ENCODE measurements at regions not wholly inside any gene's neighbourhood (a gene's known extent, or its start where the extent isn't known, plus 50 kb on each side); places are given as distances from the start of the nearest gene placed in this dataset.

DNA sequence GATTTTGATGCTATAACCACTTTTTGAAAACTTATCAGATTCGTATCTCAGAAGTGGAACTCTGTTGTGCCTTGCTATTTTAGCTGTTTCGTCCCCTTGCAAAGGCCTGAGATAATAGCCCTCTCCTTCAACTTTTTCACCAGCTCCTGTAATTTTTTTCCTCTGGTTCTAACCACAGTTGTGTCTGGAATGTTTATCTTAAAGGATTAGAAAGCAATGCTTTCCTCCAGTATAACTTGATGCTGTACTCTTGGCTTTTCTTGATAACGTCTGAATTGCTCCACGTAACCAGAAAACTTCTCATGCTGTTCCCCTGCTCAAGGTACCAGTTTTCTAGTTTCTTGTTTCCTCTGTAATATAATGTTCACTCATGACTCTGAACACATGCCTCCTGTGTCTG lies 209.4 kb downstream of the DTWD2 start:
- no peak overlapping the region for H3K4me3 ChIP-seq (ENCODE audit: low read depth, low read length)
- no peak for DNase-seq (ENCODE audit: low read depth)
- H3K27me3 ChIP-seq (ENCODE audit: control insufficient read depth, insufficient read depth, low read length): no peaks in the 10 kb centered on the region
- no peaks in the 10 kb centered on the region for H3K36me3 ChIP-seq (ENCODE audit: control insufficient read depth, insufficient read depth, low read length)
- TF ChIP-seq, protein P1, sequence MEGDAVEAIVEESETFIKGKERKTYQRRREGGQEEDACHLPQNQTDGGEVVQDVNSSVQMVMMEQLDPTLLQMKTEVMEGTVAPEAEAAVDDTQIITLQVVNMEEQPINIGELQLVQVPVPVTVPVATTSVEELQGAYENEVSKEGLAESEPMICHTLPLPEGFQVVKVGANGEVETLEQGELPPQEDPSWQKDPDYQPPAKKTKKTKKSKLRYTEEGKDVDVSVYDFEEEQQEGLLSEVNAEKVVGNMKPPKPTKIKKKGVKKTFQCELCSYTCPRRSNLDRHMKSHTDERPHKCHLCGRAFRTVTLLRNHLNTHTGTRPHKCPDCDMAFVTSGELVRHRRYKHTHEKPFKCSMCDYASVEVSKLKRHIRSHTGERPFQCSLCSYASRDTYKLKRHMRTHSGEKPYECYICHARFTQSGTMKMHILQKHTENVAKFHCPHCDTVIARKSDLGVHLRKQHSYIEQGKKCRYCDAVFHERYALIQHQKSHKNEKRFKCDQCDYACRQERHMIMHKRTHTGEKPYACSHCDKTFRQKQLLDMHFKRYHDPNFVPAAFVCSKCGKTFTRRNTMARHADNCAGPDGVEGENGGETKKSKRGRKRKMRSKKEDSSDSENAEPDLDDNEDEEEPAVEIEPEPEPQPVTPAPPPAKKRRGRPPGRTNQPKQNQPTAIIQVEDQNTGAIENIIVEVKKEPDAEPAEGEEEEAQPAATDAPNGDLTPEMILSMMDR (IDR thresholded peaks at IDR 0.05; ENCODE audit: insufficient read depth, low read length, poor library complexity, severe bottlenecking): no peak

DNA sequence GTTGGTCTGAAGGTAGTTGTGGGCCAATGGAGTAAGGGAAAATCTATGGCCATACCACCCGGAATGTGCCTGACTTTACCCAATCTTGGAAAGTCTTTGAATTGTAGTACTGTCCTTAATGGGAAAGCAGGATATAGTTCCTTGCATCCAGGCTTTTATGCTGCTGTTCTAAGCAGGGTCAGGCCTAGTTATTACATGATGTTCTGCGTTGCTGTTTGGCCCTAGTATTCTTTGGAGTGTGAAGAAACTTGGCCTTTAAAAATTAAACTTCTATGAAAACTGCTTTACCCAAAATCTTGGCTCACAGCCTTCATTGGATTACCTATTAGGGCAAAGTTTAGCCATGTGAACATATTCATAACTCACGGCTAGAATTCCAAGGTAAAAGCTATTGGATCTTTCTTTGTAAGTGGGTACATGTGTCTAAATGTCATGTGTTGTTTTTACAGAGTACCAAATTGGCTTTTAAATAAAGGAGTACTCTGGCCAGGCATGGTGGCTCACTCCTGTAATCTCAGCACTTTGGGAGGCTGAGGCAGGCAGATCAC lies 211.1 kb downstream of the DTWD2 start:
- TF ChIP-seq, protein P1 (IDR thresholded peaks at IDR 0.05; ENCODE audit: insufficient read depth, low read length, poor library complexity, severe bottlenecking): no peak
- Histone ChIP-seq H3K4me3 (ENCODE audit: low read depth, low read length) (no peak overlapping the region), H3K27me3 (ENCODE audit: control insufficient read depth, insufficient read depth, low read length) (no peaks in the 10 kb centered on the region), H3K36me3 (ENCODE audit: control insufficient read depth, insufficient read depth, low read length) (no peaks in the 10 kb centered on the region)
- DNase-seq (ENCODE audit: low read depth): no peak

DNA sequence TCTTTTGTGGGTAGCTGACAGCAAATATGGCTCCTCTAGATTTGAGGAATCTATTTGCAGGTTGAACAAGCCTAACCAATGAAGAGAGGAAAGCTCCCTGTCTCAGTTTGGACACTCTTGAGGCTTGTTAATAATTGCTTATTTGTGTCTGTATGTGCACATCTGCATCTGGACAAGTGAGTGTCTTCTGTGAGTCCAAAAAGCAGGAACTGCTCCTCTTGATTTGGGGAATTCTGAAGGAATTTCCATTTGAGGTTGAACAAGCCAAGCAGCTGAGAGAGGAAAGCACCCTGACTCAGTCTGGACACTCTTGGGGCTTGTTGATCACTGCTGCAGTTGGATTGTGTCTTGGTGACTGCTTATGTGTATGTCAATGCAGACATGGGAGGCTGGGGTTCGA lies 211.6 kb downstream of the DTWD2 start:
- no peak for DNase-seq (ENCODE audit: low read depth)
- Histone ChIP-seq H3K4me3 (ENCODE audit: low read depth, low read length) (no peak overlapping the region), H3K27me3 (ENCODE audit: control insufficient read depth, insufficient read depth, low read length) (no peaks in the 10 kb centered on the region), H3K36me3 (ENCODE audit: control insufficient read depth, insufficient read depth, low read length) (no peaks in the 10 kb centered on the region)
- TF ChIP-seq, protein P1 (IDR thresholded peaks at IDR 0.05; ENCODE audit: insufficient read depth, low read length, poor library complexity, severe bottlenecking): no peak

DNA sequence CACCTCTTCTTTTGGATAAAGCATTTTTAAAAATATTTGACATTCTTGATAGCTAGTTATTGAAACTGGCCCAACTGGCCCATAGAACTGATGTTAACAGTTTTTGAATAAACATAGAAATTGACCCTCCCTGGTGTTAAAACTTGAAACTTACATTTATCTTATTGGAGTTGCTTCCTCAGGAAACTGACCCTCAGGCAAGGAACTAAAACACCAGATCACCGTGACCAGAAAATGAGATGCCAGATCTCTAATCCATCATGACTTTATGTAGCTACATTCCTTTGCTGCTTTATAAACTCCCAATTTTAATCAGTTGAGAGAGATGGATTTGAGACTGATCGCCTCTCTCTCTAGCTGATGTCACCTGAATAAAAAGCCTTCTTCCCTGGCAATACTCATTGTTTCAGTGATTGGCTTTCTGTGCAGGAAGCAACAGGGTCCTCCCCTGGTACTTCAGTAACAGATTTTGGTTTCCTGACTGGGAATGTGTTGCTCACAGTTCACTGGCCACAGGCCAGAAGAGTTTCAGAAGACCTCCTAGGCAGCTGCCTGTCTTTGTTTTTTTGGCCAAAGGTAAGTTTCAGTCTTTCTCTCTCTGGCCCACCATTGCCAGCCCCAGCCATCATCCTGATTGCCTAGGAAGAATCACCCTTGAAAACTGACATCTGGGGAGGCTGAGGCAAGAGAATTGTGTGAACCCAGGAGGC lies 212.4 kb downstream of the DTWD2 start:
- TF ChIP-seq, protein P1 (IDR thresholded peaks at IDR 0.05; ENCODE audit: insufficient read depth, low read length, poor library complexity, severe bottlenecking): no peak
- no peaks in the 10 kb centered on the region for H3K36me3 ChIP-seq (ENCODE audit: control insufficient read depth, insufficient read depth, low read length)
- no peak overlapping the region for H3K4me3 ChIP-seq (ENCODE audit: low read depth, low read length)
- DNase-seq (ENCODE audit: low read depth): no peak
- H3K27me3 ChIP-seq (ENCODE audit: control insufficient read depth, insufficient read depth, low read length): no peaks in the 10 kb centered on the region

DNA sequence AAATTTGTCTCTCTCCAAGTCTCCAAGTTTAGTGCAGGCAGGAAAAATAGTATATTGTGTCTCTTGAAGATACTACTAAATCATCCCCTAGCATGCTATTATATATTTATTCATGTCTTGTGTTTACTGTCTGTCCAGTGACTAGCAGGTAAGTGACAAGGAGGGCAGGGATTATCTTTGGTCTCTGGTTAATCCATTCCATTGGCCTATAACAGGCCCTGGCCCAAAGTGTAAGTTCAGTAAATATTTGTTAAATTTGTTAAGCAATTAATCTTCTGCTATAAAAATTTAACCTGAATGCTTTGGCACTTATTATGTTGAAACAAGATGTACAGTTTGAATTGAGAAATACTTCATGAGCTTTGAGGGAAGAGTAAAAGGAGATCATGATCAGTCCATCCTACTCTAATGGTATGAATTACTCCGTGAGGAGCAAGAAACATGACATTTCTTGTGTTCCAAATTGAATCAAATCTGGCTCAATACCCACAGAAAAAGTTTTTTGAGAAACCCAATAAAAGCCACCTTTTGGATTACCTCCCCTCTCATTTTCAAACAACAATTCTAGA lies 219.7 kb downstream of the DTWD2 start:
- TF ChIP-seq, protein P1 (IDR thresholded peaks at IDR 0.05; ENCODE audit: insufficient read depth, low read length, poor library complexity, severe bottlenecking): no peak
- Histone ChIP-seq H3K27me3 (ENCODE audit: control insufficient read depth, insufficient read depth, low read length) (no peaks in the 10 kb centered on the region), H3K4me3 (ENCODE audit: low read depth, low read length) (no peak overlapping the region), H3K36me3 (ENCODE audit: control insufficient read depth, insufficient read depth, low read length) (no peaks in the 10 kb centered on the region)
- no peak for DNase-seq (ENCODE audit: low read depth)

Measured in kidney epithelial cell (primary cell).